HCT116 (cell line): ENCODE measurements at regions not wholly inside any gene's neighbourhood (a gene's known extent, or its start where the extent isn't known, plus 50 kb on each side); places are given as distances from the start of the nearest gene placed in this dataset.

Experiments used
- ATAC-seq: fragments of 200-7000 bp; cut with Tn5 transposase; 2 replicates; pipeline ENCODE4 v1.9.1; 2020; ENCODE audit warnings: mild to moderate bottlenecking, moderate library complexity
- BruUV-seq: library from RNA; stranded (reverse); fragments of 400-500 nt; replicated peaks from 2 replicates; lab custom pipeline; 2021; lab: Mats Ljungman, UMichigan
- CTCF ChIA-PET: fragments of 300-600 bp; sonication (Branson Sonifier 250); formaldehyde crosslinking; loops from one replicate; lab custom pipeline; 2021; ENCODE audit warnings: antibody characterized with exemption; lab: Charles Lee
- POLR2A ChIA-PET: fragments of 300-600, 350-600 bp; sonication (Branson Sonifier 250); formaldehyde crosslinking; loops from one replicate; lab custom pipeline; 2021; ENCODE audit warnings: antibody characterized with exemption; lab: Charles Lee
- RAD21 ChIA-PET, 2 experiments: fragments of 300-600 bp; sonication (Branson Sonifier 250); formaldehyde crosslinking; loops; one replicate each; lab custom pipeline; 2023; ENCODE audit warnings: low total read pairs in 2 of 2; ENCODE audit not compliant: uncharacterized antibody in 2 of 2, unreplicated experiment in 2 of 2, low non-redundant PET in 1 of 2; lab: Charles Lee
- DNase-seq: peaks from one replicate; pipeline ENCODE4 v3.0.0-alpha.2; 2010; ENCODE audit warnings: low read depth, low spot score
- H2AFZ ChIP-seq: fragments of 200-600 bp; shearing (Covaris generic), sonication (generic); 2 replicates; pipeline ENCODE4 v1.6.1; 2017; ENCODE audit warnings: low read depth, mixed run types, mixed read lengths, antibody characterized with exemption, low read length; ENCODE audit not compliant: poor library complexity, severe bottlenecking
- H3K27ac ChIP-seq: 2 replicates; pipeline ENCODE4 v1.5.1; 2012; ENCODE audit warnings: low read depth, low read length
- H3K27me3 ChIP-seq: fragments of 200-600 bp; sonication (generic); 2 replicates; pipeline ENCODE4 v1.6.1; 2016; ENCODE audit warnings: mixed run types, low read length, mixed read lengths; ENCODE audit not compliant: insufficient read depth
- H3K36me3 ChIP-seq, 2 experiments: fragments of 200-500 bp in 1 of 2; fragments of 200-600 bp in 1 of 2; sonication (Bioruptor generic) in 1 of 2; sonication (generic) in 1 of 2; 2 replicates each; pipeline versions ENCODE4 v1.5.1 to v1.6.1; 2014 to 2016; ENCODE audit warnings: low read length in 2 of 2, inconsistent platforms in 1 of 2, mixed read lengths in 1 of 2, mixed run types in 1 of 2; ENCODE audit not compliant: insufficient read depth in 2 of 2, control insufficient read depth in 1 of 2
- H3K4me1 ChIP-seq, 2 experiments: fragments of 200-600 bp in 1 of 2; sonication (generic) in 1 of 2; 2 replicates each; pipeline versions ENCODE4 v1.5.1 to v1.6.1; 2012 to 2017; ENCODE audit warnings: low read length in 2 of 2, inconsistent platforms in 1 of 2, mild to moderate bottlenecking in 1 of 2, mixed read lengths in 1 of 2, mixed run types in 1 of 2, moderate library complexity in 1 of 2; ENCODE audit not compliant: insufficient read depth in 2 of 2, control insufficient read depth in 1 of 2
- H3K4me2 ChIP-seq: fragments of 200-600 bp; sonication (generic); 2 replicates; pipeline ENCODE4 v1.6.1; 2017; ENCODE audit warnings: mixed run types, low read length, mixed read lengths
- H3K4me3 ChIP-seq, 2 experiments: fragments of 200-600 bp in 1 of 2; sonication (generic) in 1 of 2; replicated peaks in 1 of 2; 2 replicates each; pipeline ENCODE4 v1.5.1; 2011 to 2016; ENCODE audit warnings: low read length in 2 of 2, control low read depth in 1 of 2, low read depth in 1 of 2, mild to moderate bottlenecking in 1 of 2, mixed read lengths in 1 of 2, mixed run types in 1 of 2
- H3K79me2 ChIP-seq: fragments of 200-600 bp; sonication (generic); 2 replicates; pipeline ENCODE4 v1.6.1; 2017; ENCODE audit warnings: mild to moderate bottlenecking, mixed run types, low read length, moderate library complexity, mixed read lengths; ENCODE audit not compliant: insufficient read depth
- H3K9ac ChIP-seq: fragments of 200-600 bp; sonication (generic); 2 replicates; pipeline ENCODE4 v1.6.1; 2016; ENCODE audit warnings: low read length, mixed read lengths
- H3K9me2 ChIP-seq: fragments of 200-600 bp; sonication (generic), shearing (Covaris generic); 2 replicates; pipeline ENCODE4 v1.6.1; 2017; ENCODE audit warnings: mixed run types, mild to moderate bottlenecking, moderate library complexity; ENCODE audit not compliant: insufficient read depth
- H3K9me3 ChIP-seq, 2 experiments: fragments of 200-500 bp in 1 of 2; fragments of 200-600 bp in 1 of 2; sonication (Bioruptor generic) in 1 of 2; sonication (generic) in 1 of 2; 2 replicates each; pipeline ENCODE4 v1.6.1; 2014 to 2017; ENCODE audit warnings: low read length in 2 of 2, mixed read lengths in 2 of 2, inconsistent platforms in 1 of 2, low read depth in 1 of 2, mild to moderate bottlenecking in 1 of 2, mixed run types in 1 of 2, moderate library complexity in 1 of 2; ENCODE audit not compliant: control insufficient read depth in 1 of 2, insufficient read depth in 1 of 2
- H4K20me1 ChIP-seq: fragments of 200-600 bp; sonication (generic), shearing (Covaris generic); 2 replicates; pipeline ENCODE4 v1.6.1; 2017; ENCODE audit warnings: mixed run types, mild to moderate bottlenecking, moderate library complexity; ENCODE audit not compliant: insufficient read depth
- CEBPB ChIP-seq: IDR thresholded peaks from 2 replicates; pipeline ENCODE4 v1.6.1; 2012; ENCODE audit warnings: low read depth
- CTCF ChIP-seq, 3 experiments: fragments of 200-600 bp in 1 of 3; sonication (generic) in 1 of 3; IDR thresholded peaks in 2 of 3; conservative IDR thresholded peaks in 1 of 3; 2 replicates each; pipeline ENCODE4 v1.5.1; 2012 to 2017; ENCODE audit warnings: low read depth in 2 of 3, low read length in 2 of 3, antibody characterized with exemption in 1 of 3, borderline replicate concordance in 1 of 3, control low read depth in 1 of 3, mild to moderate bottlenecking in 1 of 3, mixed read lengths in 1 of 3, mixed run types in 1 of 3, moderate library complexity in 1 of 3; ENCODE audit not compliant: insufficient read depth in 1 of 3
- EGR1 ChIP-seq: IDR thresholded peaks from 2 replicates; pipeline ENCODE4 v1.6.1; 2012; ENCODE audit warnings: low read depth
- EZH2 ChIP-seq: fragments of 200-600 bp; sonication (generic); IDR thresholded peaks from 2 replicates; pipeline ENCODE4 v1.6.1; 2017; ENCODE audit warnings: antibody characterized with exemption, mixed run types
- EZH2phosphoT487 ChIP-seq: fragments of 200-600 bp; IDR thresholded peaks from 2 replicates; pipeline ENCODE4 v1.6.1; 2018; ENCODE audit warnings: antibody characterized with exemption, borderline replicate concordance
- JUND ChIP-seq: IDR thresholded peaks from 2 replicates; pipeline ENCODE4 v1.6.1; 2012
- MAX ChIP-seq: IDR thresholded peaks from 2 replicates; pipeline ENCODE4 v1.6.1; 2012
- POLR2A ChIP-seq: IDR thresholded peaks from 2 replicates; pipeline ENCODE4 v1.7.0; 2011; ENCODE audit warnings: borderline replicate concordance; ENCODE audit not compliant: insufficient read depth, insufficient read length; ENCODE audit errors: extremely low read depth
- POLR2AphosphoS5 ChIP-seq: IDR thresholded peaks from 2 replicates; pipeline ENCODE4 v1.6.1; 2011; ENCODE audit warnings: mild to moderate bottlenecking, low read depth, low read length, moderate library complexity
- RAD21 ChIP-seq: IDR thresholded peaks from 2 replicates; pipeline ENCODE4 v1.6.1; 2012; ENCODE audit warnings: low read depth, mild to moderate bottlenecking
- REST ChIP-seq: IDR thresholded peaks from 2 replicates; pipeline ENCODE4 v1.6.1; 2012; ENCODE audit warnings: low read depth
- SIN3A ChIP-seq: IDR thresholded peaks from 2 replicates; pipeline ENCODE4 v1.6.1; 2012; ENCODE audit warnings: low read depth
- SP1 ChIP-seq: IDR thresholded peaks from 2 replicates; pipeline ENCODE4 v1.6.1; 2012; ENCODE audit warnings: low read depth
- SRF ChIP-seq: IDR thresholded peaks from 2 replicates; pipeline ENCODE4 v1.6.1; 2012; ENCODE audit warnings: low read depth
- ZNF274 ChIP-seq: fragments of 200-500 bp; sonication (Bioruptor generic); IDR thresholded peaks from 2 replicates; pipeline ENCODE4 v1.6.1; 2014; ENCODE audit warnings: mild to moderate bottlenecking, low read depth, low read length, inconsistent platforms
- intact Hi-C: fragments of 100-400 bp; cut with micrococcal nuclease; formaldehyde crosslinking; loops from 2 replicates; pipeline ENCODE4 v1.10.0; 2022

DNA sequence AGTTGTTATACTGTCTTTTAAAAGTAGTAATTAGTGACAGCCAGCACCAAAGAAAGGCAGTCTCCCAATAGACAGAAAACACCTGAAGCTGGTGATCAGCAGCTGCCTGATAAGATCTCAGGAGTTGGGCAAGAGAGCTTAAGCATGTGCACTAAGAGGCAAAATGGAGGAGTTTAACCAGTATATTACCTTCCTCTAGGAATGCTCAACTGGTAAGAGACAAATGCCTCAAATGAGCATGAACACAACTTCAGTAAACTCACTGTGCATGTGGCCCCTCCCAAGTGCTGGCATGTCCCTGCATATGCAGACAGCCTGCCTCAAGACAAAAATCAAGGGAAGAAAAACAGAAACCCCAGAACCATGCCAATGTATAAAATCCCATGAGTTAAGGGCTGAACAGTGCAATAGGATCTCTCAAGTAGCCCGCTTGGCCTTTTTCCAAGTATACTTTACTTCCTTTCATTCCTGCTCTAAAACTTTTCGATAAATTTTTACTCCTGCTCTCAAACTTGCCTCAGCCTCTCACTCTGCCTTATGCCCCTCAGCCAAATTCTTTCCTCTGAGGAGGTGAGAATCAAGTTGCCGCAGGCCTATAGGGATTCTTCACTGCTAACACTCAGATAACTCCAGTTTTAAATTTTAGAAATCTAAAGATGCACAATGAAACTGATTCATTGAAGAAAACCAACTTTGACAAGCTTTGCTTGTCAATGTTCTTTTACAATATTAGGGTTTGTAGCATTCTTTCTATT is 724.8 kb upstream of the RIOK2 start:
- no peak for TF ChIP-seq RAD21
- no peak for TF ChIP-seq ZNF274
- no peak for TF ChIP-seq SP1
- BruUV-seq: no TSS peak

DNA sequence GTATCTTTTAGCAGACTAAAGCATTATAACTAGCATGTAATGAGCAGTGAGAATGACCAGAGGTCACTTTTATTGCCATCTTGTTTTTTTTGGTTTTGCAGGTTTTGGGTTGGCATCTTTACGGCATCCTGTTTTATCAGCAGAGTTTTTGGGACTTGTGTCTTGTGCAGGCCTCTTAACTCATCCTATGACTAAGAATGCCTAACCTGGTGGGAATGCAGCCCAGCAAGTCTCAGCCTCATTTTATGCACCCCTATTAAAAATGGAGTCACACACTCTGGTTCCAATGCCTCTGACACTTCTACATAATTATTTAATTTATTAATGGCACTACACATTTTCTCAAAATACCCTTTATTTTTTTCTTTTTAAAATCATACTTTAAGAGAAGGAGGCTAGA is 726.5 kb upstream of the RIOK2 start:
- no peak overlapping the region for H3K9ac ChIP-seq
- POLR2A ChIA-PET: no interaction called here
- H2AFZ ChIP-seq: no peak overlapping the region
- DNase-seq: no peak
- H3K79me2 ChIP-seq: no peaks in the 10 kb centered on the region
- peaks cover 0 to under 1% of the 10 kb centered on the region in 2 experiments; a peak in 2 of 4 replicates for H3K9me3 ChIP-seq
- RAD21 ChIA-PET: no interaction called here
- no peaks in the 10 kb centered on the region for H3K27me3 ChIP-seq
- H3K36me3 ChIP-seq: no peaks in the 10 kb centered on the region
- no peaks in the 10 kb centered on the region for H3K4me1 ChIP-seq
- H3K27ac ChIP-seq: no peak overlapping the region
- no peak overlapping the region for H3K4me3 ChIP-seq
- intact Hi-C loops: no loop called here
- CTCF ChIA-PET: no interaction called here
- BruUV-seq: no TSS peak
- ATAC-seq: no peak
- H3K9me2 ChIP-seq: no peaks in the 10 kb centered on the region
- no peaks in the 10 kb centered on the region for H4K20me1 ChIP-seq
- H3K4me2 ChIP-seq: no peak overlapping the region
- no peak for TF ChIP-seq EZH2phosphoT487
- TF ChIP-seq POLR2AphosphoS5: no peak
- TF ChIP-seq MAX: no peak
- TF ChIP-seq CTCF (IDR thresholded peaks at IDR 0.05 in 2 of 3, conservative IDR thresholded peaks at IDR 0.05 in 1 of 3; ENCODE audit: borderline replicate concordance in 1 of 3, insufficient read depth in 1 of 3, low read depth in 2 of 3, low read length in 2 of 3): no peak
- TF ChIP-seq POLR2A: no peak
- no peak for TF ChIP-seq SP1
- TF ChIP-seq EGR1: no peak
- TF ChIP-seq JUND: no peak
- no peak for TF ChIP-seq SIN3A
- no peak for TF ChIP-seq CEBPB
- TF ChIP-seq SRF: no peak
- TF ChIP-seq EZH2: no peak
- TF ChIP-seq REST: no peak

More for the DNA sequence above, 724.8 kb upstream of the RIOK2 start:
- intact Hi-C loops: no loop called here
- Histone ChIP-seq H2AFZ (no peak overlapping the region), H3K36me3 (no peaks in the 10 kb centered on the region), H3K4me1 (no peaks in the 10 kb centered on the region), H3K79me2 (no peaks in the 10 kb centered on the region), H4K20me1 (no peaks in the 10 kb centered on the region), H3K4me2 (no peak overlapping the region), H3K9me3 (peaks cover 0 to 8% of the 10 kb centered on the region in 2 experiments; a peak in 2 of 4 replicates), H3K9me2 (no peaks in the 10 kb centered on the region), H3K27ac (no peak overlapping the region), H3K27me3 (no peaks in the 10 kb centered on the region), H3K9ac (no peak overlapping the region), H3K4me3 (no peak overlapping the region)
- ATAC-seq: no peak
- ChIA-PET RAD21 (no interaction called here), CTCF (no interaction called here), POLR2A (no interaction called here)
- DNase-seq: no peak
